ENCODE measurements at regions not wholly inside any gene's neighbourhood (a gene's known extent, or its start where the extent isn't known, plus 50 kb on each side); places are given as distances from the start of the nearest gene placed in this dataset.
"Not testable (repeated sequence)": the region's sequence is repeated elsewhere in the genome, so short reads cannot be mapped to it uniquely, and the experiment has no call there.

- no peak for DNase-seq (ENCODE audit: low read depth)
These were observed 79.4 kb downstream of the IGLL1 start for GRCh38 chr22:23500508-23501260.

GRCh38 chr22:23499845-23500500 lies 80.1 kb downstream of the IGLL1 start:
- DNase-seq (ENCODE audit: low read depth): no peak

- no peak for DNase-seq (ENCODE audit: low read depth)
These were observed 81.0 kb downstream of the IGLL1 start for GRCh38 chr22:23498811-23499798.

- not testable (repeated sequence) for DNase-seq (ENCODE audit: low read depth)
These were observed 82.2 kb downstream of the IGLL1 start for GRCh38 chr22:23497889-23498288.

- DNase-seq (ENCODE audit: low read depth): no peak
These were observed 82.8 kb downstream of the IGLL1 start for GRCh38 chr22:23497016-23497885.

- DNase-seq (ENCODE audit: low read depth): no peak
These were observed 83.7 kb downstream of the IGLL1 start for GRCh38 chr22:23496445-23496833.

- DNase-seq (ENCODE audit: low read depth): no peak
These were observed 84.3 kb downstream of the IGLL1 start for GRCh38 chr22:23495614-23496444.

- DNase-seq (ENCODE audit: low read depth): no peak
These were observed 85.2 kb downstream of the IGLL1 start for GRCh38 chr22:23494930-23495266.

GRCh38 chr22:23485490-23485889 lies 94.6 kb downstream of the IGLL1 start:
- no peak for DNase-seq (ENCODE audit: low read depth)

- DNase-seq (ENCODE audit: low read depth): no peak
These were observed 95.4 kb downstream of the IGLL1 start for GRCh38 chr22:23484651-23485050.

GRCh38 chr22:23481369-23481768 lies 98.7 kb downstream of the IGLL1 start:
- DNase-seq (ENCODE audit: low read depth): no peak

- no peak for DNase-seq (ENCODE audit: low read depth)
These were observed 101.9 kb downstream of the IGLL1 start for GRCh38 chr22:23478175-23478574.

GRCh38 chr22:23474531-23474930 lies 105.6 kb downstream of the IGLL1 start:
- not testable (repeated sequence) for DNase-seq (ENCODE audit: low read depth)

- DNase-seq (ENCODE audit: low read depth): no peak
These were observed 106.2 kb downstream of the IGLL1 start for GRCh38 chr22:23473901-23474300.

GRCh38 chr22:23472376-23472775 lies 107.7 kb downstream of the IGLL1 start:
- not testable (repeated sequence) for DNase-seq (ENCODE audit: low read depth)

- DNase-seq (ENCODE audit: low read depth): no peak
These were observed 108.4 kb downstream of the IGLL1 start for GRCh38 chr22:23471698-23472097.

- DNase-seq (ENCODE audit: low read depth): no peak
These were observed 109.2 kb downstream of the IGLL1 start for GRCh38 chr22:23470811-23471389.

- no peak for DNase-seq (ENCODE audit: low read depth)
These were observed 112.3 kb downstream of the IGLL1 start for GRCh38 chr22:23467721-23468294.

- DNase-seq (ENCODE audit: low read depth): no peak
These were observed 113.7 kb downstream of the IGLL1 start for GRCh38 chr22:23466351-23466750.

- not testable (repeated sequence) for DNase-seq (ENCODE audit: low read depth)
These were observed 115.3 kb downstream of the IGLL1 start for GRCh38 chr22:23464796-23465195.

All from GM04504 (cell line).